ENCODE measurements at regions not wholly inside any gene's neighbourhood (a gene's known extent, or its start where the extent isn't known, plus 50 kb on each side); places are given as distances from the start of the nearest gene placed in this dataset.
A peak's percentile ranks its signal among the peaks of the same experiment; 100 is the strongest.

GRCh38 chr17:83152745-83153611, 73.6 kb downstream of the METRNL start:
- H3K36me3 Mint-ChIP-seq (ENCODE audit: insufficient read depth): no peaks in the 10 kb centered on the region
- ATAC-seq (replicated peaks) (no peak), DNase-seq (no peak)
- H3K4me3 Mint-ChIP-seq: no peak overlapping the region
- H3K4me1 Mint-ChIP-seq (ENCODE audit: low read depth in 2 of 2): peaks cover 5% of the 10 kb centered on the region in 2 donors
- H3K27me3 Mint-ChIP-seq: peaks cover 16 to 29% of the 10 kb centered on the region in 2 donors
- H3K9me3 Mint-ChIP-seq: no peaks in the 10 kb centered on the region
- H3K27ac Mint-ChIP-seq: no peak overlapping the region

GRCh38 chr17:83153681-83154310, 74.4 kb downstream of the METRNL start:
- no peak overlapping the region for H3K4me3 Mint-ChIP-seq
- no peaks in the 10 kb centered on the region for H3K36me3 Mint-ChIP-seq (ENCODE audit: insufficient read depth)
- peaks cover 16 to 29% of the 10 kb centered on the region in 2 donors for H3K27me3 Mint-ChIP-seq
- ATAC-seq (replicated peaks) (no peak), DNase-seq (no peak)
- peaks cover 5% of the 10 kb centered on the region in 2 donors for H3K4me1 Mint-ChIP-seq (ENCODE audit: low read depth in 2 of 2)
- no peak overlapping the region for H3K27ac Mint-ChIP-seq
- no peaks in the 10 kb centered on the region for H3K9me3 Mint-ChIP-seq

GRCh38 chr17:83154311-83155127, 75.1 kb downstream of the METRNL start:
- Mint-ChIP-seq H3K27me3 (peaks cover 18 to 31% of the 10 kb centered on the region in 2 donors), H3K4me1 (ENCODE audit: low read depth in 2 of 2) (peaks cover 5% of the 10 kb centered on the region in 2 donors), H3K4me3 (no peak overlapping the region), H3K9me3 (no peaks in the 10 kb centered on the region), H3K36me3 (ENCODE audit: insufficient read depth) (no peaks in the 10 kb centered on the region), H3K27ac (no peak overlapping the region)
- DNase-seq (no peak), ATAC-seq (replicated peaks) (no peak)

GRCh38 chr17:83155128-83156121, 76.0 kb downstream of the METRNL start:
- H3K9me3 Mint-ChIP-seq: no peaks in the 10 kb centered on the region
- H3K27me3 Mint-ChIP-seq: peaks cover 25 to 40% of the 10 kb centered on the region in 2 donors
- no peak for DNase-seq
- no peak overlapping the region for H3K27ac Mint-ChIP-seq
- peak; percentile 51 for ATAC-seq (replicated peaks)
- H3K36me3 Mint-ChIP-seq (ENCODE audit: insufficient read depth): peaks cover under 1% of the 10 kb centered on the region
- no peak overlapping the region for H3K4me3 Mint-ChIP-seq
- peaks cover 5% of the 10 kb centered on the region in 2 donors for H3K4me1 Mint-ChIP-seq (ENCODE audit: low read depth in 2 of 2)

GRCh38 chr17:83156408-83156807, 77.0 kb downstream of the METRNL start:
- no peaks in the 10 kb centered on the region for H3K9me3 Mint-ChIP-seq
- H3K4me3 Mint-ChIP-seq: no peak overlapping the region
- H3K4me1 Mint-ChIP-seq (ENCODE audit: low read depth in 2 of 2): peaks cover 0 to 5% of the 10 kb centered on the region in 2 donors
- DNase-seq (no peak), ATAC-seq (replicated peaks) (no peak)
- no peak overlapping the region for H3K27ac Mint-ChIP-seq
- peaks cover 2% of the 10 kb centered on the region for H3K36me3 Mint-ChIP-seq (ENCODE audit: insufficient read depth)
- peaks cover 21 to 43% of the 10 kb centered on the region in 2 donors for H3K27me3 Mint-ChIP-seq

GRCh38 chr17:83159204-83160049, 80.0 kb downstream of the METRNL start:
- ATAC-seq (replicated peaks) (no peak), DNase-seq (no peak)
- H3K4me1 Mint-ChIP-seq (ENCODE audit: low read depth in 2 of 2): peaks cover 0 to 3% of the 10 kb centered on the region in 2 donors
- H3K36me3 Mint-ChIP-seq (ENCODE audit: insufficient read depth): peaks cover 2% of the 10 kb centered on the region
- H3K27ac Mint-ChIP-seq: no peak overlapping the region
- no peak overlapping the region for H3K4me3 Mint-ChIP-seq
- peaks cover 28 to 54% of the 10 kb centered on the region in 2 donors for H3K27me3 Mint-ChIP-seq
- no peaks in the 10 kb centered on the region for H3K9me3 Mint-ChIP-seq

GRCh38 chr17:83160443-83161297, 81.3 kb downstream of the METRNL start:
- Mint-ChIP-seq H3K36me3 (ENCODE audit: insufficient read depth) (peaks cover 2% of the 10 kb centered on the region), H3K9me3 (no peaks in the 10 kb centered on the region), H3K4me3 (no peak overlapping the region), H3K27ac (no peak overlapping the region), H3K27me3 (peaks cover 24 to 45% of the 10 kb centered on the region in 2 donors), H3K4me1 (ENCODE audit: low read depth in 2 of 2) (no peaks in the 10 kb centered on the region)
- ATAC-seq (replicated peaks) (no peak), DNase-seq (no peak)

- Mint-ChIP-seq H3K27me3 (peaks cover 20 to 37% of the 10 kb centered on the region in 2 donors), H3K27ac (no peak overlapping the region), H3K36me3 (ENCODE audit: insufficient read depth) (peaks cover 2% of the 10 kb centered on the region), H3K4me3 (no peak overlapping the region), H3K9me3 (no peaks in the 10 kb centered on the region), H3K4me1 (ENCODE audit: low read depth in 2 of 2) (no peaks in the 10 kb centered on the region)
- ATAC-seq (replicated peaks): no peak
- DNase-seq: no peak
Observed at GRCh38 chr17:83161298-83162034, 82.1 kb downstream of the METRNL start.

GRCh38 chr17:83162035-83162745, 82.8 kb downstream of the METRNL start:
- H3K27me3 Mint-ChIP-seq: peaks cover 26 to 43% of the 10 kb centered on the region in 2 donors
- H3K4me3 Mint-ChIP-seq: no peak overlapping the region
- ATAC-seq (replicated peaks): no peak
- peaks cover 2% of the 10 kb centered on the region for H3K36me3 Mint-ChIP-seq (ENCODE audit: insufficient read depth)
- no peaks in the 10 kb centered on the region for H3K4me1 Mint-ChIP-seq (ENCODE audit: low read depth in 2 of 2)
- H3K27ac Mint-ChIP-seq: no peak overlapping the region
- H3K9me3 Mint-ChIP-seq: no peaks in the 10 kb centered on the region
- no peak for DNase-seq

- DNase-seq: no peak
- Mint-ChIP-seq H3K27ac (no peak overlapping the region), H3K4me1 (ENCODE audit: low read depth in 2 of 2) (peaks cover 0 to 4% of the 10 kb centered on the region in 2 donors), H3K4me3 (no peak overlapping the region), H3K9me3 (no peaks in the 10 kb centered on the region), H3K27me3 (peaks cover 29 to 42% of the 10 kb centered on the region in 2 donors), H3K36me3 (ENCODE audit: insufficient read depth) (peaks cover 2% of the 10 kb centered on the region)
- ATAC-seq (replicated peaks): no peak
Observed at GRCh38 chr17:83164490-83164889, 85.1 kb downstream of the METRNL start.

All from effector memory CD8-positive, alpha-beta T cell (primary cell).